Gastroesophageal sphincter (tissue), 4 donors: ENCODE measurements at regions not wholly inside any gene's neighbourhood (a gene's known extent, or its start where the extent isn't known, plus 50 kb on each side); places are given as distances from the start of the nearest gene placed in this dataset.
"Not testable (repeated sequence)": the region's sequence is repeated elsewhere in the genome, so short reads cannot be mapped to it uniquely, and the experiment has no call there.

ENCODE experiments used
- ATAC-seq: fragments of 150-250 bp; one replicate; pipeline ENCODE4 v1.9.1; 2016; ENCODE audit warnings: mild to moderate bottlenecking, moderate library complexity
- H3K27ac ChIP-seq, 4 donors: fragments of 200-600 bp; sonication (generic) in 3 of 4; 1 replicate in 3 of 4; 2 replicates in 1 of 4; pipeline ENCODE4 v1.5.1; 2016 to 2019
- H3K27me3 ChIP-seq: fragments of 200-600 bp; sonication (generic); one replicate; pipeline ENCODE4 v1.5.1; 2019
- H3K36me3 ChIP-seq, 2 donors: fragments of 200-600 bp; sonication (generic); one replicate each; pipeline ENCODE4 v1.5.1; 2019; ENCODE audit warnings: control low read depth in 1 of 2
- H3K4me1 ChIP-seq, 3 donors: fragments of 200-600 bp; sonication (generic); 1 replicate in 2 of 3; 2 replicates in 1 of 3; pipeline ENCODE4 v1.5.1; 2016 to 2019; ENCODE audit warnings: control low read depth in 2 of 3
- H3K4me3 ChIP-seq, 2 donors: fragments of 200-600 bp; sonication (generic); one replicate each; pipeline ENCODE4 v1.5.1; 2019; ENCODE audit warnings: mild to moderate bottlenecking in 1 of 2, moderate library complexity in 1 of 2
- H3K9me3 ChIP-seq, 3 donors: fragments of 200-600 bp; sonication (generic); one replicate each; pipeline ENCODE4 v1.5.1; 2017 to 2019; ENCODE audit warnings: control low read depth in 2 of 3
- CTCF ChIP-seq, 4 experiments: fragments of 200-600 bp in 2 of 4; fragments of 450-650 bp in 2 of 4; sonication (generic) in 1 of 4; IDR thresholded peaks; one replicate each; pipeline ENCODE4 v1.5.1; 2017 to 2019; ENCODE audit warnings: antibody characterized with exemption in 4 of 4, mild to moderate bottlenecking in 2 of 4, moderate library complexity in 2 of 4
- EP300 ChIP-seq: sonication (generic); formaldehyde crosslinking; IDR thresholded peaks from one replicate; pipeline ENCODE4 v1.6.1; 2017; ENCODE audit warnings: antibody characterized with exemption, mild to moderate bottlenecking
- POLR2A ChIP-seq, 2 donors: fragments of 450-650 bp; IDR thresholded peaks; one replicate each; pipeline ENCODE4 v1.6.1; 2017; ENCODE audit warnings: antibody characterized with exemption in 2 of 2, mild to moderate bottlenecking in 2 of 2, moderate library complexity in 1 of 2
- POLR2AphosphoS5 ChIP-seq: sonication (generic); formaldehyde crosslinking; IDR thresholded peaks from one replicate; pipeline ENCODE4 v1.6.1; 2017; ENCODE audit warnings: antibody characterized with exemption
- WGBS, 2 donors: methylation state at CpG; one replicate each; pipeline ENCODE4 v1.1.5; 2018; ENCODE audit warnings: low coverage in 1 of 2; 5-methylcytosine and 5-hydroxymethylcytosine counted together

GRCh38 chr13:111494641-111495040 lies 174.2 kb downstream of the TEX29 start:
- Histone ChIP-seq H3K9me3 (peaks cover 0 to 12% (median 0%) of the 10 kb centered on the region in 3 donors), H3K4me1 (no peaks in the 10 kb centered on the region), H3K4me3 (no peak overlapping the region), H3K36me3 (no peaks in the 10 kb centered on the region), H3K27me3 (peaks cover 10% of the 10 kb centered on the region), H3K27ac (no peak overlapping the region)
- WGBS, 2 donors: 39 to 72% methylated on average over 2 to 7 of the region's 12 CpGs
- TF ChIP-seq EP300 (no peak), CTCF (IDR thresholded peaks at IDR 0.05) (no peak), POLR2A (IDR thresholded peaks at IDR 0.05) (no peak), POLR2AphosphoS5 (no peak)
- ATAC-seq: no peak

GRCh38 chr13:111501596-111502535 lies 181.4 kb downstream of the TEX29 start:
- not testable (repeated sequence) for H3K4me1 ChIP-seq, H3K36me3 ChIP-seq, H3K4me3 ChIP-seq, ATAC-seq, H3K27ac ChIP-seq
- Histone ChIP-seq H3K9me3 (peaks cover 0 to 11% (median 0%) of the 10 kb centered on the region in 3 donors), H3K27me3 (peaks cover 53% of the 10 kb centered on the region)
- WGBS, 2 donors: 70 to 84% methylated on average over 3 to 8 of the region's 16 CpGs

- 44 to 75% methylated on average over 2 to 3 of the region's 6 CpGs for WGBS, 2 donors
- ATAC-seq: no peak
Observed at GRCh38 chr13:111502957-111503356, 182.5 kb downstream of the TEX29 start.

GRCh38 chr13:111503376-111503775 lies 182.9 kb downstream of the TEX29 start:
- WGBS, 2 donors: 80% methylated on average over 1 to 3 of the region's 7 CpGs
- ATAC-seq: no peak

More at GRCh38 chr13:111502957-111503356, 182.5 kb downstream of the TEX29 start:
- Histone ChIP-seq H3K4me3 (no peak overlapping the region), H3K27me3 (peaks cover 62% of the 10 kb centered on the region), H3K36me3 (no peaks in the 10 kb centered on the region), H3K4me1 (no peaks in the 10 kb centered on the region), H3K27ac (no peak overlapping the region), H3K9me3 (peaks cover 0 to 11% (median 0%) of the 10 kb centered on the region in 3 donors)
- no peak for TF ChIP-seq POLR2A (IDR thresholded peaks at IDR 0.05)

GRCh38 chr13:111503905-111504695 lies 183.7 kb downstream of the TEX29 start:
- WGBS, 2 donors: 77 to 90% methylated on average over 9 to 10 of the region's 13 CpGs
- Histone ChIP-seq H3K27ac (no peak overlapping the region), H3K9me3 (peaks cover 0 to 11% (median 0%) of the 10 kb centered on the region in 3 donors), H3K27me3 (peaks cover 73% of the 10 kb centered on the region), H3K4me3 (no peak overlapping the region), H3K36me3 (no peaks in the 10 kb centered on the region), H3K4me1 (no peaks in the 10 kb centered on the region)
- ATAC-seq: no peak
- no peak for TF ChIP-seq CTCF (IDR thresholded peaks at IDR 0.05)
- no peak for TF ChIP-seq POLR2AphosphoS5
- no peak for TF ChIP-seq EP300
- no peak for TF ChIP-seq POLR2A (IDR thresholded peaks at IDR 0.05)

More at GRCh38 chr13:111503376-111503775, 182.9 kb downstream of the TEX29 start:
- no peaks in the 10 kb centered on the region for H3K36me3 ChIP-seq
- H3K27me3 ChIP-seq: peaks cover 66% of the 10 kb centered on the region
- no peaks in the 10 kb centered on the region for H3K4me1 ChIP-seq
- H3K9me3 ChIP-seq: peaks cover 0 to 11% (median 0%) of the 10 kb centered on the region in 3 donors
- no peak overlapping the region for H3K4me3 ChIP-seq
- no peak overlapping the region for H3K27ac ChIP-seq
- TF ChIP-seq EP300: no peak
- TF ChIP-seq CTCF (IDR thresholded peaks at IDR 0.05): no peak
- TF ChIP-seq POLR2A (IDR thresholded peaks at IDR 0.05): no peak
- TF ChIP-seq POLR2AphosphoS5: no peak
